ENCODE measurements at regions not wholly inside any gene's neighbourhood (a gene's known extent, or its start where the extent isn't known, plus 50 kb on each side); places are given as distances from the start of the nearest gene placed in this dataset.

GRCh38 chr3:87564438-87564837 lies 288.1 kb upstream of the POU1F1 start:
- Histone ChIP-seq H3K4me3 (ENCODE audit: low read length) (no peak overlapping the region), H4K20me1 (ENCODE audit: insufficient read depth) (no peaks in the 10 kb centered on the region), H3K27me3 (ENCODE audit: insufficient read depth, low read depth, low read length) (no peaks in the 10 kb centered on the region), H3K4me2 (ENCODE audit: low read length) (no peak overlapping the region), H3F3A (ENCODE audit: insufficient read depth, low read length, poor library complexity, severe bottlenecking) (no peaks in the 10 kb centered on the region), H3K9me3 (ENCODE audit: low read length) (no peaks in the 10 kb centered on the region), H3K36me3 (ENCODE audit: insufficient read depth, low read length) (no peaks in the 10 kb centered on the region), H3K9ac (ENCODE audit: low read length) (no peak overlapping the region), H3K79me2 (replicated peaks; ENCODE audit: insufficient read depth, low read length) (no peaks in the 10 kb centered on the region), H2AFZ (ENCODE audit: low read depth, low read length) (no peak overlapping the region), H3K27ac (ENCODE audit: low read length) (no peak overlapping the region), H3K9me2 (ENCODE audit: insufficient read depth, low read length) (no peaks in the 10 kb centered on the region)
- no peak for TF ChIP-seq REST (IDR thresholded peaks at IDR 0.05; ENCODE audit: borderline replicate concordance)
- peak; percentile 18 for TF ChIP-seq EP300 (conservative IDR thresholded peaks at IDR 0.05; ENCODE audit: poor library complexity, severe bottlenecking)

GRCh38 chr3:87563712-87564111 lies 287.3 kb upstream of the POU1F1 start:
- Histone ChIP-seq H3F3A (ENCODE audit: insufficient read depth, low read length, poor library complexity, severe bottlenecking) (no peaks in the 10 kb centered on the region), H3K9me3 (ENCODE audit: low read length) (no peaks in the 10 kb centered on the region), H3K9ac (ENCODE audit: low read length) (no peak overlapping the region), H3K4me2 (ENCODE audit: low read length) (no peak overlapping the region), H4K20me1 (ENCODE audit: insufficient read depth) (no peaks in the 10 kb centered on the region), H3K79me2 (replicated peaks; ENCODE audit: insufficient read depth, low read length) (no peaks in the 10 kb centered on the region), H3K27me3 (ENCODE audit: insufficient read depth, low read depth, low read length) (no peaks in the 10 kb centered on the region), H3K4me3 (ENCODE audit: low read length) (no peak overlapping the region), H2AFZ (ENCODE audit: low read depth, low read length) (no peak overlapping the region), H3K27ac (ENCODE audit: low read length) (no peak overlapping the region), H3K36me3 (ENCODE audit: insufficient read depth, low read length) (no peaks in the 10 kb centered on the region), H3K9me2 (ENCODE audit: insufficient read depth, low read length) (no peaks in the 10 kb centered on the region)
- no peak for TF ChIP-seq MXI1 (conservative IDR thresholded peaks at IDR 0.05; ENCODE audit: poor library complexity, severe bottlenecking)
- no peak for TF ChIP-seq EP300 (conservative IDR thresholded peaks at IDR 0.05; ENCODE audit: poor library complexity, severe bottlenecking)
- no peak for TF ChIP-seq REST (IDR thresholded peaks at IDR 0.05; ENCODE audit: borderline replicate concordance)
- no peak for TF ChIP-seq RAD21 (conservative IDR thresholded peaks at IDR 0.05)
- no peak for TF ChIP-seq CTCF (IDR thresholded peaks at IDR 0.05; ENCODE audit: poor library complexity, severe bottlenecking)
- TF ChIP-seq SMC3 (conservative IDR thresholded peaks at IDR 0.05; ENCODE audit: poor library complexity) = no peak
- no peak for TF ChIP-seq POLR2AphosphoS5 (IDR thresholded peaks at IDR 0.05)
- TF ChIP-seq EZH2 (IDR thresholded peaks at IDR 0.05; ENCODE audit: borderline replicate concordance, insufficient read depth, low read length, poor library complexity, severe bottlenecking) = no peak

Measured in neural cell (in vitro differentiated cells).